ENCODE measurements at regions not wholly inside any gene's neighbourhood (a gene's known extent, or its start where the extent isn't known, plus 50 kb on each side); places are given as distances from the start of the nearest gene placed in this dataset.

GRCh38 chr13:82206241-82206640 lies 1676.0 kb downstream of the SLITRK1 start:
- in situ Hi-C loops (cut with HindIII; ENCODE audit: low pct_ligation_motif_present, low sequenced_read_pairs) = no loop called here
- no peaks in the 10 kb centered on the region for H3K27me3 ChIP-seq (replicated peaks)
- TF ChIP-seq CTCF (IDR thresholded peaks at IDR 0.05; ENCODE audit: low read depth, low read length, missing control alignments) = no peak
- H3K4me3 ChIP-seq (ENCODE audit: low read depth, low read length) = no peak overlapping the region
- H3K36me3 ChIP-seq (replicated peaks) = no peaks in the 10 kb centered on the region
- DNase-seq = no peak
- no peak overlapping the region for H3K27ac ChIP-seq

GRCh38 chr13:82202398-82202797 lies 1679.9 kb downstream of the SLITRK1 start:
- Histone ChIP-seq H3K27me3 (replicated peaks) (no peaks in the 10 kb centered on the region), H3K4me3 (ENCODE audit: low read depth, low read length) (no peak overlapping the region), H3K27ac (no peak overlapping the region), H3K36me3 (replicated peaks) (no peaks in the 10 kb centered on the region)
- in situ Hi-C loops (cut with HindIII; ENCODE audit: low pct_ligation_motif_present, low sequenced_read_pairs) = no loop called here
- no peak for DNase-seq
- no peak for TF ChIP-seq CTCF (IDR thresholded peaks at IDR 0.05; ENCODE audit: low read depth, low read length, missing control alignments)

GRCh38 chr13:82196087-82196486 lies 1686.2 kb downstream of the SLITRK1 start:
- TF ChIP-seq CTCF (IDR thresholded peaks at IDR 0.05; ENCODE audit: low read depth, low read length, missing control alignments) = no peak
- in situ Hi-C loops (cut with HindIII; ENCODE audit: low pct_ligation_motif_present, low sequenced_read_pairs) = no loop called here
- no peak for DNase-seq
- H3K27ac ChIP-seq = no peak overlapping the region
- H3K27me3 ChIP-seq (replicated peaks) = no peaks in the 10 kb centered on the region
- no peaks in the 10 kb centered on the region for H3K36me3 ChIP-seq (replicated peaks)
- no peak overlapping the region for H3K4me3 ChIP-seq (ENCODE audit: low read depth, low read length)

- Histone ChIP-seq H3K27ac (no peak overlapping the region), H3K36me3 (replicated peaks) (no peaks in the 10 kb centered on the region), H3K4me3 (ENCODE audit: low read depth, low read length) (no peak overlapping the region), H3K27me3 (replicated peaks) (no peaks in the 10 kb centered on the region)
- DNase-seq = no peak
- in situ Hi-C loops (cut with HindIII; ENCODE audit: low pct_ligation_motif_present, low sequenced_read_pairs) = no loop called here
- TF ChIP-seq CTCF (IDR thresholded peaks at IDR 0.05; ENCODE audit: low read depth, low read length, missing control alignments) = no peak
Observed at GRCh38 chr13:82187227-82187626, 1695.0 kb downstream of the SLITRK1 start.

GRCh38 chr13:82176751-82177150 lies 1705.5 kb downstream of the SLITRK1 start:
- in situ Hi-C loops (cut with HindIII; ENCODE audit: low pct_ligation_motif_present, low sequenced_read_pairs) = no loop called here

More at GRCh38 chr13:82176751-82177150, 1705.5 kb downstream of the SLITRK1 start:
- no peaks in the 10 kb centered on the region for H3K36me3 ChIP-seq (replicated peaks)
- H3K4me3 ChIP-seq (ENCODE audit: low read depth, low read length) = no peak overlapping the region
- H3K27me3 ChIP-seq (replicated peaks) = no peaks in the 10 kb centered on the region
- no peak for TF ChIP-seq CTCF (IDR thresholded peaks at IDR 0.05; ENCODE audit: low read depth, low read length, missing control alignments)
- no peak overlapping the region for H3K27ac ChIP-seq
- DNase-seq = no peak
